Hepatocyte (in vitro differentiated cells): ENCODE measurements at regions not wholly inside any gene's neighbourhood (a gene's known extent, or its start where the extent isn't known, plus 50 kb on each side); places are given as distances from the start of the nearest gene placed in this dataset.

Experiments
- DNase-seq: peaks from one replicate; pipeline ENCODE4 v3.0.0-alpha.2; 2016; ENCODE audit warnings: low spot score
- H2AFZ ChIP-seq: fragments of 200-600 bp; sonication (generic); 2 replicates; pipeline ENCODE4 v1.6.0; 2016; ENCODE audit warnings: antibody characterized with exemption, mild to moderate bottlenecking
- H3K27ac ChIP-seq: fragments of 200-600 bp; sonication (generic); 2 replicates; pipeline ENCODE4 v1.5.1; 2016; ENCODE audit warnings: mild to moderate bottlenecking
- H3K27me3 ChIP-seq: fragments of 200-600 bp; sonication (generic); 2 replicates; pipeline ENCODE4 v1.6.1; 2016
- H3K36me3 ChIP-seq: fragments of 200-600 bp; sonication (generic); replicated peaks from 2 replicates; pipeline ENCODE4 v1.5.1; 2016; ENCODE audit warnings: low read depth; ENCODE audit not compliant: insufficient read depth
- H3K4me1 ChIP-seq: fragments of 200-600 bp; sonication (generic); 2 replicates; pipeline ENCODE4 v1.5.1; 2016; ENCODE audit warnings: mild to moderate bottlenecking, moderate library complexity; ENCODE audit not compliant: insufficient read depth
- H3K4me2 ChIP-seq: fragments of 200-600 bp; sonication (generic); 2 replicates; pipeline ENCODE4 v1.6.0; 2016
- H3K4me3 ChIP-seq: fragments of 200-600 bp; sonication (generic); 2 replicates; pipeline ENCODE4 v1.5.1; 2016; ENCODE audit warnings: mild to moderate bottlenecking
- H3K79me2 ChIP-seq: fragments of 200-600 bp; sonication (generic); 2 replicates; pipeline ENCODE4 v1.6.0; 2017; ENCODE audit warnings: mild to moderate bottlenecking
- H3K9me2 ChIP-seq: fragments of 200-600 bp; sonication (generic); replicated peaks from 2 replicates; pipeline ENCODE4 v1.6.0; 2017; ENCODE audit warnings: mild to moderate bottlenecking; ENCODE audit not compliant: insufficient read depth
- H3K9me3 ChIP-seq: fragments of 200-600 bp; sonication (generic); 2 replicates; pipeline ENCODE4 v1.5.1; 2016; ENCODE audit warnings: low read depth, mild to moderate bottlenecking
- H4K20me1 ChIP-seq: fragments of 200-600 bp; sonication (generic); 2 replicates; pipeline ENCODE4 v1.6.0; 2016; ENCODE audit warnings: mild to moderate bottlenecking; ENCODE audit not compliant: insufficient read depth, poor library complexity, severe bottlenecking
- CTCF ChIP-seq: fragments of 200-600 bp; sonication (generic); IDR thresholded peaks from 2 replicates; pipeline ENCODE4 v1.5.1; 2016; ENCODE audit warnings: antibody characterized with exemption, mild to moderate bottlenecking; ENCODE audit not compliant: poor library complexity
- EZH2 ChIP-seq: fragments of 200-600 bp; sonication (generic); IDR thresholded peaks from 2 replicates; pipeline ENCODE4 v1.6.1; 2016; ENCODE audit warnings: antibody characterized with exemption, mild to moderate bottlenecking, borderline replicate concordance
- EZH2phosphoT487 ChIP-seq: fragments of 200-600 bp; sonication (generic); IDR thresholded peaks from one replicate; pipeline ENCODE4 v1.6.1; 2018; ENCODE audit warnings: antibody characterized with exemption, mild to moderate bottlenecking, low read depth, moderate library complexity; ENCODE audit not compliant: unreplicated experiment, severe bottlenecking
- WGBS: methylation state at CpG from one replicate; pipeline ENCODE4 v1.1.6; 2016; ENCODE audit warnings: low lambda C conversion rate; ENCODE audit errors: missing lambda C conversion rate; 5-methylcytosine and 5-hydroxymethylcytosine counted together

- peaks cover 12% of the 10 kb centered on the region for H3K4me1 ChIP-seq
- WGBS: 92% methylated on average over 2 of the region's 2 CpGs
- H4K20me1 ChIP-seq: no peaks in the 10 kb centered on the region
- H3K4me2 ChIP-seq: no peak overlapping the region
- H2AFZ ChIP-seq: no peak overlapping the region
- no peak overlapping the region for H3K4me3 ChIP-seq
- H3K36me3 ChIP-seq: no peaks in the 10 kb centered on the region
- no peak for TF ChIP-seq EZH2
- no peak for TF ChIP-seq EZH2phosphoT487
- no peak for TF ChIP-seq CTCF
- H3K9me3 ChIP-seq: no peaks in the 10 kb centered on the region
- H3K79me2 ChIP-seq: no peaks in the 10 kb centered on the region
- no peak overlapping the region for H3K27ac ChIP-seq
- no peak for DNase-seq
- H3K9me2 ChIP-seq: no peaks in the 10 kb centered on the region
- H3K27me3 ChIP-seq: no peaks in the 10 kb centered on the region
These were observed 302.3 kb upstream of the G2E3 start for GRCh38 chr14:30256627-30257026.

GRCh38 chr14:30257946-30258661, 300.9 kb upstream of the G2E3 start:
- H3K36me3 ChIP-seq: no peaks in the 10 kb centered on the region
- TF ChIP-seq EZH2: no peak
- no peaks in the 10 kb centered on the region for H3K9me2 ChIP-seq
- no peaks in the 10 kb centered on the region for H3K4me1 ChIP-seq
- no peak overlapping the region for H3K27ac ChIP-seq
- H3K79me2 ChIP-seq: no peaks in the 10 kb centered on the region
- WGBS: 89% methylated on average over 1 of the region's 1 CpG
- H2AFZ ChIP-seq: no peak overlapping the region
- no peaks in the 10 kb centered on the region for H4K20me1 ChIP-seq
- H3K4me3 ChIP-seq: no peak overlapping the region
- DNase-seq: no peak
- H3K27me3 ChIP-seq: no peaks in the 10 kb centered on the region
- no peaks in the 10 kb centered on the region for H3K9me3 ChIP-seq
- H3K4me2 ChIP-seq: no peak overlapping the region

- Histone ChIP-seq H3K9me2 (no peaks in the 10 kb centered on the region), H4K20me1 (no peaks in the 10 kb centered on the region), H2AFZ (no peak overlapping the region), H3K27me3 (no peaks in the 10 kb centered on the region), H3K4me1 (no peaks in the 10 kb centered on the region), H3K4me3 (no peak overlapping the region), H3K4me2 (no peak overlapping the region), H3K9me3 (no peaks in the 10 kb centered on the region), H3K36me3 (no peaks in the 10 kb centered on the region), H3K79me2 (no peaks in the 10 kb centered on the region), H3K27ac (no peak overlapping the region)
- no peak for TF ChIP-seq CTCF
- no peak for TF ChIP-seq EZH2
- TF ChIP-seq EZH2phosphoT487: no peak
- 84% methylated on average over 9 of the region's 9 CpGs for WGBS
- DNase-seq: no peak
These were observed 297.9 kb upstream of the G2E3 start for GRCh38 chr14:30260833-30261607.

- TF ChIP-seq EZH2: no peak
- TF ChIP-seq CTCF: no peak
- TF ChIP-seq EZH2phosphoT487: no peak
- no peak overlapping the region for H3K27ac ChIP-seq
- no peaks in the 10 kb centered on the region for H4K20me1 ChIP-seq
- H3K79me2 ChIP-seq: no peaks in the 10 kb centered on the region
- H2AFZ ChIP-seq: no peak overlapping the region
- no peaks in the 10 kb centered on the region for H3K9me2 ChIP-seq
- DNase-seq: no peak
- no peak overlapping the region for H3K4me2 ChIP-seq
- H3K4me3 ChIP-seq: no peak overlapping the region
- no peaks in the 10 kb centered on the region for H3K4me1 ChIP-seq
- no peaks in the 10 kb centered on the region for H3K27me3 ChIP-seq
- no peaks in the 10 kb centered on the region for H3K36me3 ChIP-seq
- H3K9me3 ChIP-seq: no peaks in the 10 kb centered on the region
These were observed 294.8 kb upstream of the G2E3 start for GRCh38 chr14:30264161-30264560.
